Thoracic aorta (tissue), 2 donors: ENCODE measurements at regions not wholly inside any gene's neighbourhood (a gene's known extent, or its start where the extent isn't known, plus 50 kb on each side); places are given as distances from the start of the nearest gene placed in this dataset.

ENCODE experiments used
- ATAC-seq: fragments of 150-250 bp; one replicate; pipeline ENCODE4 v1.8.0; 2017; ENCODE audit warnings: low read depth; ENCODE audit not compliant: insufficient number of reproducible peaks, low FRiP score
- DNase-seq: peaks from one replicate; pipeline ENCODE4 v3.0.0-alpha.2; 2020; ENCODE audit warnings: low spot score
- H3K27ac ChIP-seq, 2 donors: fragments of 200-600 bp; sonication (generic); 1 replicate in 1 of 2; 2 replicates in 1 of 2; pipeline ENCODE4 v1.5.1; 2016; ENCODE audit warnings: mild to moderate bottlenecking in 2 of 2, moderate library complexity in 2 of 2
- H3K27me3 ChIP-seq: fragments of 200-600 bp; sonication (generic); replicated peaks from 2 replicates; pipeline ENCODE4 v1.6.0; 2016; ENCODE audit warnings: mild to moderate bottlenecking; ENCODE audit not compliant: insufficient read depth
- H3K36me3 ChIP-seq: fragments of 200-600 bp; sonication (generic); one replicate; pipeline ENCODE4 v1.5.1; 2016
- H3K4me1 ChIP-seq, 2 donors: fragments of 200-600 bp; sonication (generic); 1 replicate in 1 of 2; 2 replicates in 1 of 2; pipeline versions ENCODE4 v1.5.1 to v1.6.0; 2016; ENCODE audit warnings: low read depth in 2 of 2, mild to moderate bottlenecking in 1 of 2; ENCODE audit not compliant: control insufficient read depth in 1 of 2
- H3K4me3 ChIP-seq: fragments of 200-600 bp; sonication (generic); 2 replicates; pipeline ENCODE4 v1.5.1; 2016; ENCODE audit warnings: mild to moderate bottlenecking
- H3K9me3 ChIP-seq: fragments of 200-600 bp; sonication (generic); 2 replicates; pipeline ENCODE4 v1.5.1; 2016
- TF ChIP-seq, protein P1 (sequence below): fragments of 200-600 bp; sonication (generic); IDR thresholded peaks from one replicate; pipeline ENCODE4 v1.5.1; 2019; ENCODE audit warnings: antibody characterized with exemption

DNA sequence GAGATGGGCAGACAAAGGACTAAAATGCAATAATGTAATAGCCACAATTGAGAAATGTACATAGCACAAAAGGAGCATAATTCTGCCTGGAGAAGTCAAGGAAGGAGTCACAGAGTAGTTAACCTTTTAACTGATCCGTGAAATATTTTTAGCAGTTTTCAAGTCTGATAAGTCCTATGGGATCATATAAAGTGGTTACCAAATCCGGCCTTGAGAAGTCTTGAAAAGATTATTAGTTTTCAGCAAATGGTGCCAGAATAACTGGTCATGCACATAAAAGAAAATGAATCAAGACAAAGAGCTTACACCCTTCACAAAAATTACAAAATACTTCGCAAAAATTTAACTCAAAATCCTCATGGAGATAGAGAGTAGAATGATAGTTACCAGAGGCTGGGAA, 788.7 kb upstream of the AMOT start:
- Histone ChIP-seq H3K27ac (no peak overlapping the region), H3K27me3 (no peaks in the 10 kb centered on the region), H3K36me3 (no peaks in the 10 kb centered on the region), H3K4me3 (no peak overlapping the region), H3K9me3 (no peaks in the 10 kb centered on the region), H3K4me1 (no peaks in the 10 kb centered on the region)
- ATAC-seq, result no peak
- TF ChIP-seq, protein P1, sequence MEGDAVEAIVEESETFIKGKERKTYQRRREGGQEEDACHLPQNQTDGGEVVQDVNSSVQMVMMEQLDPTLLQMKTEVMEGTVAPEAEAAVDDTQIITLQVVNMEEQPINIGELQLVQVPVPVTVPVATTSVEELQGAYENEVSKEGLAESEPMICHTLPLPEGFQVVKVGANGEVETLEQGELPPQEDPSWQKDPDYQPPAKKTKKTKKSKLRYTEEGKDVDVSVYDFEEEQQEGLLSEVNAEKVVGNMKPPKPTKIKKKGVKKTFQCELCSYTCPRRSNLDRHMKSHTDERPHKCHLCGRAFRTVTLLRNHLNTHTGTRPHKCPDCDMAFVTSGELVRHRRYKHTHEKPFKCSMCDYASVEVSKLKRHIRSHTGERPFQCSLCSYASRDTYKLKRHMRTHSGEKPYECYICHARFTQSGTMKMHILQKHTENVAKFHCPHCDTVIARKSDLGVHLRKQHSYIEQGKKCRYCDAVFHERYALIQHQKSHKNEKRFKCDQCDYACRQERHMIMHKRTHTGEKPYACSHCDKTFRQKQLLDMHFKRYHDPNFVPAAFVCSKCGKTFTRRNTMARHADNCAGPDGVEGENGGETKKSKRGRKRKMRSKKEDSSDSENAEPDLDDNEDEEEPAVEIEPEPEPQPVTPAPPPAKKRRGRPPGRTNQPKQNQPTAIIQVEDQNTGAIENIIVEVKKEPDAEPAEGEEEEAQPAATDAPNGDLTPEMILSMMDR, result no peak
- DNase-seq, result no peak

DNA sequence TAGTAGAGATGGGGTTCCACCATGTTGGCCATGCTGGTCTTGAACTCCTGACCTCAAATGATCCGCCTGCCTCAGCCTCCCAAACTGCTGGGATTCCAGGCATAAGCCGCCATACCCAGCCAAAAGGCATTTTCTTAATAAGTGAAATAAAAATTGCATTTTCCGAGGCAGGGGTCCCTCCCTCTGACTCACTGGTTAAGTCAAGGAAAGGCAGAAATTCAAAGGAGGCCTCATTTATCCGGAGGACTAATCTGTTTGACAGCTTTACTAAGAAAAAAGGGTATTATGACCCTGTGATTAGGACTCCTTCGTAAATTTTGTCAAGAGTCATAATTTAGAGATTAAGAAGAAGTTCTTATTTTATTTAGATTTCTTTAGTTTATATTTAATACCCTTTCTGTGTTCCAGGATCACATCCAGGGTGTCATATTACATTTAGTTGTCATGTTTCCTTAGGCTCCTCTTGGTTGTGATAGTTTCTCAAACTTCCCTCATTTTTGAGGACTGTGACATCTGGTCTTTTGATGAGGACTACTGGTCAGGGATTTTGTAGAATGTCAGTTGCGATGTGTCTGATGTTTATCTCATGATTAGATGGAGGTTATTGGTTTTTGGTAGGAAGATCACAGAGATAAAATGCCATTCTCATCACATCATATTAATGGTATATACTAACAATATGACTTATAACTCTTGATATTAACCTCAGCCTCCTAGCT, 753.7 kb upstream of the AMOT start:
- ATAC-seq, result no peak
- Histone ChIP-seq H3K4me1 (no peaks in the 10 kb centered on the region), H3K9me3 (no peaks in the 10 kb centered on the region), H3K36me3 (no peaks in the 10 kb centered on the region), H3K27me3 (no peaks in the 10 kb centered on the region), H3K27ac (no peak overlapping the region), H3K4me3 (no peak overlapping the region)
- TF ChIP-seq, protein P1, result no peak
- no peak for DNase-seq

DNA sequence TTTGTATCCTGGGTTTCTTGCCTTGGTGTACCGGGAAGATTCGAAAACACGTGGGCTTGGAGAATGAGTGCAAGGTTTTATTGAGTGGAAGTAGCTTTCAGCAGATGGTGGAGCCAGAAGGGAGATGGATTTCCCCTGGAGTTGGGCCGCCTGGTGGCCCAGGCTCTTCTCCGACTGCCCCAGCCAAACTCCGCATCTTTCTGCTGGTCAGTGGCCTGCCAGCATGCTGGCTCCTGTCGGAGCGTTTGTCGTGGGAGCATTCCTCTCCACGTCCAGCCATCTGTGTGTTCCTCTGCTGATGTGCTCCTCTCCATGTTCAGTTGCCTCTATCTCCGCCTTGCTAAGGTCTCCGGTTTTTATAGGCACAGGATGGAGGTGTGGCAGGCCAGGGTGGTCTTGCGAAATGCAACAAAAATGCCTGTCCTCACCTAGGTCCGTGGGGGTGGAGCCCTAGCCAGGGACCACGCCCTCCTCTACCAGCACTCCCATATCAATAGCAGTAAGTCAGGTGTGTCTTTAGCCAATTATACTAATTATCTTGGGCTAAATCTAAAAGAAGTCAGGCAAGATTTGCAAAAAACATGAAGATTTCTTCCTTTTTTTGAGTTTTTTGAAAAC, 745.8 kb upstream of the AMOT start:
- Histone ChIP-seq H3K4me3 (no peak overlapping the region), H3K36me3 (no peaks in the 10 kb centered on the region), H3K9me3 (no peaks in the 10 kb centered on the region), H3K27me3 (no peaks in the 10 kb centered on the region), H3K27ac (no peak overlapping the region), H3K4me1 (no peaks in the 10 kb centered on the region)
- no peak for DNase-seq
- TF ChIP-seq, protein P1, result no peak
- no peak for ATAC-seq

DNA sequence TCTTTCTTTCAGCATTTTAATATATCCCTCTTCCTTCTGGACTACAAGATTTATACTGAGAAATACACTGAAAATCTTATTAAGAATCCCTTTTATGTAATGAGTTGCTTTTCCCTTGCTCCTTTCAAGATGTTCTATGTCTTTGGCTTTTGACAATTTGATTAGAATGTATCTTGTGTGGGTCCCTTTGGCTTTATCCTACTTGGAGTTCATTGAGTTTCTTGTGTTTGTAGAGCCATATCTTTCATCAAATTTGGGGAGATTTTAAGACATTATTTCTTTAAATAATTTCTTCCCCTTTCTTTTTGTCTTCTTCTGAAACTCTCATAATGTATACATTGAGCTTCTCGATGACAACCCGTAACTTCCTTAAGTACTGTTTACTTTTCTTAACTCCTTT, 739.9 kb upstream of the AMOT start:
- Histone ChIP-seq H3K9me3 (no peaks in the 10 kb centered on the region), H3K4me3 (no peak overlapping the region), H3K27me3 (no peaks in the 10 kb centered on the region), H3K36me3 (no peaks in the 10 kb centered on the region), H3K4me1 (no peaks in the 10 kb centered on the region), H3K27ac (no peak overlapping the region)
- TF ChIP-seq, protein P1, result no peak
- no peak for DNase-seq
- no peak for ATAC-seq

DNA sequence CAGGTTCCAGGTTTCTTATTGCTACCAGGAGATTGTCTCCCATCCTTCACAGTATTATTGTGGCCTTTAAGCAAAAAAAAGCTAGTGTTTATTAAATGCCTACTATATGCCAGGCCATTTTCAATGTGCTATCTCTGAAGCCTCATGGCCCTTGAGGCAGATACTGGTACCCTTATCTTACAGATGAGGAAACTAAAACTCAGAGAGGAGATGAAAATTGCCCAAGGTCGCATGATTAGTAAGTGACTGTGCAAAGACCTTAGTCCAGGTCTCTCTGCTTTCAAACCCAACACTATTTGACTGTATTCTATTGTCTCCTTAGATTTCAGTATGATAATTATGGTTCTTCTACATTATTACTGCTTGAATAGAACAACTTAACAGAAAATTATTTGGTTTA, 717.9 kb upstream of the AMOT start:
- DNase-seq (no peak), ATAC-seq (no peak)
- TF ChIP-seq, protein P1, result no peak
- Histone ChIP-seq H3K4me1 (no peaks in the 10 kb centered on the region), H3K4me3 (no peak overlapping the region), H3K9me3 (no peaks in the 10 kb centered on the region), H3K27me3 (no peaks in the 10 kb centered on the region), H3K36me3 (no peaks in the 10 kb centered on the region), H3K27ac (no peak overlapping the region)
